IMR-90 (cell line): ENCODE measurements at regions not wholly inside any gene's neighbourhood (a gene's known extent, or its start where the extent isn't known, plus 50 kb on each side); places are given as distances from the start of the nearest gene placed in this dataset.
A peak's percentile ranks its signal among the peaks of the same experiment; 100 is the strongest.

Source experiments
- ATAC-seq: fragments of 200-7000 bp; cut with Tn5 transposase; 2 replicates; pipeline ENCODE4 v1.9.1; 2020; ENCODE audit warnings: low read depth, mild to moderate bottlenecking, moderate library complexity
- BruUV-seq: library from RNA; stranded (reverse); fragments of 400-500 nt; replicated peaks from 2 replicates; lab custom pipeline; 2021; lab: Mats Ljungman, UMichigan
- CTCF ChIA-PET: fragments of 300-600 bp; formaldehyde crosslinking; extraction: SDS; loops from one replicate; lab custom pipeline; 2021; ENCODE audit warnings: antibody characterized with exemption; lab: Yijun Ruan, JAX
- POLR2A ChIA-PET: fragments of 300-600 bp; sonication (Branson Sonifier 250); formaldehyde crosslinking; loops from one replicate; lab custom pipeline; 2022; ENCODE audit warnings: antibody characterized with exemption; ENCODE audit not compliant: unreplicated experiment; lab: Charles Lee
- DNase-seq: peaks from one replicate; pipeline ENCODE4 v3.0.0; 2013
- H2AFZ ChIP-seq: replicated peaks from 2 replicates; pipeline ENCODE3; 2013; ENCODE audit warnings: low read length, mild to moderate bottlenecking; ENCODE audit not compliant: poor library complexity
- H2AK5ac ChIP-seq: 2 replicates; pipeline ENCODE4 v1.6.1; 2013; ENCODE audit warnings: low read depth, low read length, inconsistent platforms
- H2AK9ac ChIP-seq: replicated peaks from 2 replicates; pipeline ENCODE3; 2013; ENCODE audit warnings: mild to moderate bottlenecking, low read depth, low read length, moderate library complexity; ENCODE audit not compliant: poor library complexity
- H2BK120ac ChIP-seq: 2 replicates; pipeline ENCODE4 v1.6.1; 2013; ENCODE audit warnings: low read depth, low read length, inconsistent platforms
- H2BK15ac ChIP-seq: 3 replicates; pipeline ENCODE4 v1.6.1; 2013; ENCODE audit warnings: low read depth, low read length, inconsistent platforms
- H2BK20ac ChIP-seq: 2 replicates; pipeline ENCODE4 v1.6.1; 2013; ENCODE audit warnings: low read depth, mild to moderate bottlenecking, inconsistent platforms, low read length, moderate library complexity
- H2BK5ac ChIP-seq: 2 replicates; pipeline ENCODE4 v1.6.1; 2013; ENCODE audit warnings: mild to moderate bottlenecking, low read depth, low read length, inconsistent platforms; ENCODE audit not compliant: poor library complexity, severe bottlenecking
- H3K14ac ChIP-seq: replicated peaks from 2 replicates; pipeline ENCODE4 v1.6.1; 2013; ENCODE audit warnings: low read depth, low read length, inconsistent platforms
- H3K18ac ChIP-seq: 2 replicates; pipeline ENCODE4 v1.6.1; 2013; ENCODE audit warnings: low read depth, low read length, control low read depth
- H3K23ac ChIP-seq: 2 replicates; pipeline ENCODE4 v1.6.1; 2013; ENCODE audit warnings: low read depth, low read length, inconsistent platforms
- H3K27ac ChIP-seq: 2 replicates; pipeline ENCODE4 v1.5.1; 2013; ENCODE audit warnings: mild to moderate bottlenecking, control low read depth, low read length; ENCODE audit not compliant: insufficient read depth
- H3K27me3 ChIP-seq: 2 replicates; pipeline ENCODE4 v1.6.1; 2013; ENCODE audit warnings: low read length; ENCODE audit not compliant: control insufficient read depth, insufficient read depth
- H3K36me3 ChIP-seq: 2 replicates; pipeline ENCODE4 v1.6.1; 2013; ENCODE audit warnings: low read length, mixed read lengths; ENCODE audit not compliant: control insufficient read depth, insufficient read depth
- H3K4ac ChIP-seq: 2 replicates; pipeline ENCODE4 v1.6.1; 2013; ENCODE audit warnings: low read depth, low read length, inconsistent platforms
- H3K4me1 ChIP-seq: 2 replicates; pipeline ENCODE4 v1.6.1; 2013; ENCODE audit warnings: low read length, mixed read lengths; ENCODE audit not compliant: control insufficient read depth, insufficient read depth
- H3K4me2 ChIP-seq: 2 replicates; pipeline ENCODE4 v1.6.1; 2013; ENCODE audit warnings: low read depth, mild to moderate bottlenecking, control low read depth, low read length, moderate library complexity
- H3K4me3 ChIP-seq: 2 replicates; pipeline ENCODE4 v1.5.1; 2013; ENCODE audit warnings: low read depth, mild to moderate bottlenecking, control low read depth, low read length, moderate library complexity; ENCODE audit not compliant: insufficient read depth
- H3K56ac ChIP-seq: 2 replicates; pipeline ENCODE4 v1.6.1; 2013; ENCODE audit warnings: low read length, inconsistent platforms; ENCODE audit not compliant: insufficient read depth; ENCODE audit errors: extremely low read depth
- H3K79me1 ChIP-seq, 2 experiments: 2 replicates each; pipeline ENCODE4 v1.6.1; 2013; ENCODE audit warnings: low read length in 2 of 2, inconsistent platforms in 1 of 2, low read depth in 1 of 2
- H3K9ac ChIP-seq: 2 replicates; pipeline ENCODE4 v1.6.1; 2013; ENCODE audit warnings: low read depth, low read length, control low read depth
- H3K9me1 ChIP-seq: 2 replicates; pipeline ENCODE4 v1.6.1; 2013; ENCODE audit warnings: low read length, inconsistent platforms; ENCODE audit not compliant: insufficient read depth
- H3K9me3 ChIP-seq: 2 replicates; pipeline ENCODE4 v1.6.1; 2013; ENCODE audit warnings: low read length; ENCODE audit not compliant: control insufficient read depth, insufficient read depth
- H4K20me1 ChIP-seq: 2 replicates; pipeline ENCODE4 v1.6.1; 2013; ENCODE audit warnings: low read length, inconsistent platforms; ENCODE audit not compliant: insufficient read depth
- H4K5ac ChIP-seq: 2 replicates; pipeline ENCODE4 v1.6.1; 2013; ENCODE audit warnings: mild to moderate bottlenecking, low read depth, low read length, control low read depth
- H4K8ac ChIP-seq, 2 experiments: 2 replicates each; pipeline ENCODE4 v1.6.1; 2013; ENCODE audit warnings: low read depth in 2 of 2, low read length in 2 of 2, control low read depth in 1 of 2, inconsistent platforms in 1 of 2
- H4K91ac ChIP-seq: 2 replicates; pipeline ENCODE4 v1.6.1; 2013; ENCODE audit warnings: low read depth, low read length, inconsistent platforms; ENCODE audit not compliant: insufficient read depth
- CEBPB ChIP-seq: IDR thresholded peaks from 2 replicates; pipeline ENCODE4 v1.6.1; 2012; ENCODE audit warnings: low read depth, low read length, improper control_type of control experiment
- CHD1 ChIP-seq: IDR thresholded peaks from 2 replicates; pipeline ENCODE4 v1.6.1; 2012; ENCODE audit warnings: low read depth, low read length, improper control_type of control experiment
- ELK1 ChIP-seq: fragments of 150-350 bp; IDR thresholded peaks from 2 replicates; pipeline ENCODE4 v1.6.1; 2016; ENCODE audit warnings: low read depth, mild to moderate bottlenecking, low read length, moderate library complexity, borderline replicate concordance
- MXI1 ChIP-seq: IDR thresholded peaks from 2 replicates; pipeline ENCODE4 v1.6.1; 2012; ENCODE audit warnings: low read depth, mild to moderate bottlenecking, low read length, moderate library complexity, borderline replicate concordance
- NFE2L2 ChIP-seq: fragments of 150-350 bp; IDR thresholded peaks from 2 replicates; pipeline ENCODE4 v1.6.1; 2016; ENCODE audit warnings: low read depth, mild to moderate bottlenecking, low read length
- POLR2A ChIP-seq: IDR thresholded peaks from 2 replicates; pipeline ENCODE4 v1.6.1; 2012; ENCODE audit warnings: mild to moderate bottlenecking, low read depth, low read length
- RAD21 ChIP-seq: IDR thresholded peaks from 2 replicates; pipeline ENCODE4 v1.6.1; 2012; ENCODE audit warnings: low read length, improper control_type of control experiment
- WGBS, 2 experiments: methylation state at CpG; one replicate each; pipeline versions ENCODE4 v1.1.5 to v1.1.7; 2013; ENCODE audit warnings: missing lambda C conversion rate in 2 of 2; ENCODE audit not compliant: insufficient read length in 1 of 2; ENCODE audit errors: extremely low coverage in 2 of 2; 5-methylcytosine and 5-hydroxymethylcytosine counted together
- dilution Hi-C: fragments of 300-500 bp; cut with HindIII; formaldehyde crosslinking; loops from one replicate; pipeline ENCODE4 v1.14.3; 2018; ENCODE audit warnings: low sequenced_read_pairs; ENCODE audit not compliant: unreplicated experiment
- in situ Hi-C: fragments of 300-500 bp; cut with MboI; formaldehyde crosslinking; loops from 3 replicates; pipeline ENCODE4 v1.14.3; 2019; ENCODE audit warnings: low sequenced_read_pairs, inconsistent platforms, mixed read lengths
- intact Hi-C: fragments of 100-400 bp; cut with micrococcal nuclease; formaldehyde crosslinking; loops from 2 replicates; pipeline ENCODE4 v1.10.0; 2022

DNA sequence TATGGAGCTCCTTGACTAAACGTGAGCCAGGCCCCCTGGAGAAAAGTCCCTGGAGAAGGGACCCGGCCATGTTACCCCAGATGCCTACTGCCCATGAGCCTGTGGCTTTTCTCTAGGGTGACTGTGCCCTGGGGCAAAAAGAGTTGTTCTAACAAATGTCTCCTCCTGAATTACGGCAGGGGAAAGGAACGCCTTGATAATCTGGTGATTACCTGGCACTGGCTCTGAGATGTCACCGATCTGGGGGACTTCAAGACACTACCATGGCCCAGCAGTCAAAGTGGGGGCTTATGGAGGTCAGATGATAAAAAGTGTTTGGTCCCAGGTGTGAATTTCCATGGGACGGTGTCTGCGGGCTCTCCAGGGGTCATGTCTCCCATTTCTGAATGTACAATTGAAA lies 140.7 kb downstream of the KLF13 start:
- no peak overlapping the region for H2BK5ac ChIP-seq
- CTCF ChIA-PET = no interaction called here
- no TSS peak for BruUV-seq
- H3K4ac ChIP-seq = no peak overlapping the region
- no peak overlapping the region for H4K91ac ChIP-seq
- H3K23ac ChIP-seq = no peak overlapping the region
- peaks cover 16% of the 10 kb centered on the region for H3K27me3 ChIP-seq
- H3K27ac ChIP-seq = no peak overlapping the region
- H2BK120ac ChIP-seq = no peak overlapping the region
- no peaks in the 10 kb centered on the region for H3K79me1 ChIP-seq
- peaks cover 8% of the 10 kb centered on the region; the same call in 1 of the 2 replicates for H3K9me1 ChIP-seq
- no peak overlapping the region for H3K14ac ChIP-seq
- H4K8ac ChIP-seq = no peak overlapping the region
- peaks cover 8% of the 10 kb centered on the region for H3K4me1 ChIP-seq
- no peak overlapping the region for H2BK15ac ChIP-seq
- H3K4me3 ChIP-seq = no peak overlapping the region
- intact Hi-C loops = no loop called here
- 86% methylated on average over 5 of the region's 7 CpGs; no CpG with 5 or more reads in 1 of the 2 experiments for WGBS, 2 experiments
- no peak overlapping the region for H3K9ac ChIP-seq
- no peak overlapping the region for H3K4me2 ChIP-seq
- no peak for DNase-seq
- dilution Hi-C loops = no loop called here
- H3K18ac ChIP-seq = no peak overlapping the region
- no peak overlapping the region for H2BK20ac ChIP-seq
- H4K5ac ChIP-seq = no peak overlapping the region
- ATAC-seq = no peak
- no peaks in the 10 kb centered on the region for H3K36me3 ChIP-seq
- POLR2A ChIA-PET = no interaction called here
- no peak for TF ChIP-seq ELK1
- no peak for TF ChIP-seq MXI1
- no peak for TF ChIP-seq RAD21
- no peak for TF ChIP-seq NFE2L2
- TF ChIP-seq CEBPB = no peak
- no peak for TF ChIP-seq CHD1
- TF ChIP-seq POLR2A = no peak
- no peak overlapping the region for H2AK9ac ChIP-seq
- H2AFZ ChIP-seq = no peak overlapping the region
- in situ Hi-C loops = no loop called here
- no peak overlapping the region for H3K56ac ChIP-seq
- H3K9me3 ChIP-seq = no peaks in the 10 kb centered on the region
- peaks cover 4% of the 10 kb centered on the region; the same call in 1 of the 2 replicates for H4K20me1 ChIP-seq
- H2AK5ac ChIP-seq = 0 out of 2 replicates have a peak overlapping the region, but pooled peaks have one; percentile 2
